Left ventricle myocardium inferior (tissue), 1 donor: ENCODE measurements at regions not wholly inside any gene's neighbourhood (a gene's known extent, or its start where the extent isn't known, plus 50 kb on each side); places are given as distances from the start of the nearest gene placed in this dataset.

Experiments used
- DNase-seq: peaks from one replicate; pipeline ENCODE4 v3.0.0-alpha.2; 2020
- H3K27ac ChIP-seq: fragments of 200-600 bp; replicated peaks from 2 replicates; pipeline ENCODE4 v1.8.0; 2021
- H3K27me3 ChIP-seq: fragments of 200-600 bp; 2 replicates; pipeline ENCODE4 v1.8.0; 2021; ENCODE audit warnings: low read depth
- H3K36me3 ChIP-seq: fragments of 200-600 bp; 2 replicates; pipeline ENCODE4 v1.8.0; 2021
- H3K4me1 ChIP-seq: fragments of 200-600 bp; 2 replicates; pipeline ENCODE4 v1.8.0; 2021
- H3K4me3 ChIP-seq: fragments of 200-600 bp; 2 replicates; pipeline ENCODE4 v1.8.0; 2021; ENCODE audit warnings: mild to moderate bottlenecking, moderate library complexity
- H3K9me3 ChIP-seq: fragments of 200-600 bp; replicated peaks from 2 replicates; pipeline ENCODE4 v1.8.0; 2021
- CTCF ChIP-seq: fragments of 200-600 bp; IDR thresholded peaks from 2 replicates; pipeline ENCODE4 v1.8.0; 2021; ENCODE audit warnings: antibody characterized with exemption, mild to moderate bottlenecking, borderline replicate concordance
- intact Hi-C: fragments of 100-400 bp; cut with micrococcal nuclease; formaldehyde crosslinking; loops from one replicate; pipeline ENCODE4 v1.11.0; 2022
- donor health status: DM: no; HTN: yes; CAD: no; lungs with severe emphysema.

- Histone ChIP-seq H3K9me3 (no peaks in the 10 kb centered on the region), H3K27ac (no peak overlapping the region), H3K27me3 (no peaks in the 10 kb centered on the region), H3K4me1 (no peaks in the 10 kb centered on the region), H3K36me3 (no peaks in the 10 kb centered on the region), H3K4me3 (no peak overlapping the region)
- intact Hi-C loops, result no loop called here
- DNase-seq, result no peak
- TF ChIP-seq CTCF, result no peak
Measured at GRCh38 chr7:17021205-17021604, 139.4 kb upstream of the AGR3 start.

- DNase-seq, result no peak
Measured at GRCh38 chr7:17022920-17023319, 141.1 kb upstream of the AGR3 start.

DNA sequence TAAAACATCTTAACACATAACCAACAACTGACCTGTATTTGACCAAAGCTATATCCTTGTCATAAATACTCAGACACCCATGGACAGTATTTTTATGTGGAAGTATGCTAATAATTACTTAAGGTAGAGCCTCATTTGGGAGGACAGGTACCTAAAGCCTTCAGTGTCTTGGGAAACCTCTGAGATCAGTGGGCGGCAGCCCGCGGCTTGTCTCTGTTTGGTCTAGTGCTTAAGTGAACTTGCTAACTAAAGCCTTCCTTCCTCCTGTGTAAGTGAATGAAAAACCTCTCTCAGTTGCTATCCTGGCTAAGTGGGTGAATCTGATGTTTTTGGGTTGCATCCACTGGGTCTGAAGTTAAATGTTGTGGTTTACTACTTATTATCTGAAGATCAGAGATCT is 144.5 kb upstream of the AGR3 start:
- no peaks in the 10 kb centered on the region for H3K27me3 ChIP-seq
- DNase-seq, result no peak
- H3K27ac ChIP-seq, result no peak overlapping the region
- H3K4me1 ChIP-seq, result no peaks in the 10 kb centered on the region
- no peak for TF ChIP-seq CTCF
- intact Hi-C loops, result no loop called here
- H3K9me3 ChIP-seq, result peaks cover 11% of the 10 kb centered on the region
- H3K36me3 ChIP-seq, result no peaks in the 10 kb centered on the region
- no peak overlapping the region for H3K4me3 ChIP-seq

More at GRCh38 chr7:17022920-17023319, 141.1 kb upstream of the AGR3 start:
- no peaks in the 10 kb centered on the region for H3K27me3 ChIP-seq
- no peak for TF ChIP-seq CTCF
- no peaks in the 10 kb centered on the region for H3K4me1 ChIP-seq
- H3K9me3 ChIP-seq, result peaks cover 5% of the 10 kb centered on the region
- H3K36me3 ChIP-seq, result no peaks in the 10 kb centered on the region
- no peak overlapping the region for H3K4me3 ChIP-seq
- intact Hi-C loops, result no loop called here
- no peak overlapping the region for H3K27ac ChIP-seq

DNA sequence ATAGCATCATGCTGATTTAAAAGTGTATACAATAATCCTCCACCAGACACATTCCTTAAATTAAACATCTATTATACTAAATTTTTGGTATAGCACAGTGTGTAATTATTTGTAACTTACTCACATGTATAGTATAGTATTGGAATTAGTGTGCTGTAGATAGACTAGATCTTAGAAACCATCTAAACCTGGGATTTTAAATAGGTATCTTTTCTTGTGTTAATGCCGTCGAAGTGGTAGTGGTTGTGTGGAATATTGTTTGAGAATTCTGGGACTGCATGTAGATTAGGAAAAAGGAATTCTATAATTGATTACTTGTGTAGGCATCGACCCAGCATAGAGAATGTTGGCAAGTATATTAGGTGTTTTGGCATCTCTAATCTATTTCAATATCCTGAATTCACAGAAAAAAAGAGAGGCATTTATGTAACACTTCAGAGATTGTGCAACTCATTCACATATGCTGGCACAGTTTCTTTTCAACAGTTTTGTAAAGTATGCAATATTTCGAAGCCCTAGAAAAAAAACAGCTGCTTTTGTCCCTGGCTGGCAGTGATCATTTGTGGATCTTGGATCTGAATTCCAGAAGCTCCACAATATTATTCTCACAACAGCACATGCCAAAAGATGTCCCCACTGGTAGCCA is 145.5 kb upstream of the AGR3 start:
- TF ChIP-seq CTCF, result no peak
- intact Hi-C loops, result no loop called here
- no peak overlapping the region for H3K27ac ChIP-seq

GRCh38 chr7:17027789-17028152 is 146.0 kb upstream of the AGR3 start:
- no peak for DNase-seq
- Histone ChIP-seq H3K36me3 (no peaks in the 10 kb centered on the region), H3K27ac (no peak overlapping the region), H3K4me3 (no peak overlapping the region), H3K9me3 (peaks cover 11% of the 10 kb centered on the region), H3K27me3 (no peaks in the 10 kb centered on the region), H3K4me1 (no peaks in the 10 kb centered on the region)
- no peak for TF ChIP-seq CTCF
- intact Hi-C loops, result no loop called here

More for the DNA sequence above, 145.5 kb upstream of the AGR3 start:
- Histone ChIP-seq H3K36me3 (no peaks in the 10 kb centered on the region), H3K4me1 (no peaks in the 10 kb centered on the region), H3K27me3 (no peaks in the 10 kb centered on the region), H3K9me3 (peaks cover 11% of the 10 kb centered on the region), H3K4me3 (no peak overlapping the region)
- no peak for DNase-seq

DNA sequence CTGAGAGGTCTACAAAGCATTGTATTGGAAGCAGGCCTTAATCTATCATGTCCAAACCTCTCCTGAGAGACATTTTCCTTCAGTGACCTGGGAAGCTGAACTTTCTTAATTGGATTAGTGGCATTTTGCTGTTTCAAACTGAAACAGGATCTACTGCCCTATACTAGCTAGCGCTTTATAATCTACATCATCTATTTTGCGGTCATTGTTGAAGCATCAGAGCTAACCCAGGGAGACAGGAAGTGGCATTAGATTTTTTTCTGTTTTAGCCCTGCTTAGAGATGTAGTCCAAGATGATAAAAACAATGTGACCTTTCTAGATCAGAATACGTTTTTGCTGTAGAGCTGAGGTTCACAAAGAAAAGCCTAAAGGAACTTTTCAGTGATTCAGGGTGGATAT is 147.4 kb upstream of the AGR3 start:
- no peaks in the 10 kb centered on the region for H3K27me3 ChIP-seq
- intact Hi-C loops, result no loop called here
- H3K4me3 ChIP-seq, result no peak overlapping the region
- no peak overlapping the region for H3K27ac ChIP-seq
- H3K36me3 ChIP-seq, result no peaks in the 10 kb centered on the region
- H3K4me1 ChIP-seq, result no peaks in the 10 kb centered on the region
- no peak for TF ChIP-seq CTCF
- no peak for DNase-seq
- peaks cover 11% of the 10 kb centered on the region for H3K9me3 ChIP-seq
